Left lung (tissue), 4 donors: ENCODE measurements at regions not wholly inside any gene's neighbourhood (a gene's known extent, or its start where the extent isn't known, plus 50 kb on each side); places are given as distances from the start of the nearest gene placed in this dataset.
"Not testable (repeated sequence)": the region's sequence is repeated elsewhere in the genome, so short reads cannot be mapped to it uniquely, and the experiment has no call there.

Experiments used
- ATAC-seq: fragments of 200-7000 bp; cut with Tn5 transposase; one replicate; pipeline ENCODE4 v1.9.1; 2020; ENCODE audit warnings: moderate library complexity
- DNase-seq, 4 donors: peaks; one replicate each; pipeline ENCODE4 v3.0.0-alpha.2; 2013 to 2020
- H3K27ac ChIP-seq, 2 donors: fragments of 200-600 bp; sonication (generic) in 1 of 2; one replicate each; pipeline versions ENCODE4 v1.5.0 to v1.8.0; 2020 to 2021
- H3K27me3 ChIP-seq, 2 donors: fragments of 200-600 bp; sonication (generic) in 1 of 2; one replicate each; pipeline versions ENCODE4 v1.5.0 to v1.8.0; 2020 to 2021
- H3K36me3 ChIP-seq, 2 donors: fragments of 200-600 bp; sonication (generic) in 1 of 2; one replicate each; pipeline versions ENCODE4 v1.5.0 to v1.8.0; 2020 to 2021
- H3K4me1 ChIP-seq, 2 donors: fragments of 200-600 bp; one replicate each; pipeline ENCODE4 v1.8.0; 2021
- H3K4me3 ChIP-seq, 2 donors: fragments of 200-600 bp; sonication (generic) in 1 of 2; one replicate each; pipeline versions ENCODE4 v1.5.0 to v1.8.0; 2020 to 2021; ENCODE audit warnings: mild to moderate bottlenecking in 1 of 2
- H3K9me3 ChIP-seq, 2 donors: fragments of 200-600 bp; sonication (generic) in 1 of 2; one replicate each; pipeline versions ENCODE4 v1.5.0 to v1.8.0; 2020 to 2021
- intact Hi-C, 2 donors: fragments of 100-400 bp; cut with DNase I; formaldehyde crosslinking; loops; one replicate each; pipeline versions ENCODE4 v1.11.2 to v1.14.2; 2022
- TF ChIP-seq, protein P1 (sequence below), 2 donors: fragments of 200-600 bp; sonication (generic) in 1 of 2; IDR thresholded peaks; one replicate each; pipeline versions ENCODE4 v1.5.0 to v1.8.0; 2021; ENCODE audit warnings: antibody characterized with exemption in 2 of 2
- donor health status: DM: no; HTN: yes; CAD: no.
- donor health status: DM: no; HTN: no; CAD: no.

DNA sequence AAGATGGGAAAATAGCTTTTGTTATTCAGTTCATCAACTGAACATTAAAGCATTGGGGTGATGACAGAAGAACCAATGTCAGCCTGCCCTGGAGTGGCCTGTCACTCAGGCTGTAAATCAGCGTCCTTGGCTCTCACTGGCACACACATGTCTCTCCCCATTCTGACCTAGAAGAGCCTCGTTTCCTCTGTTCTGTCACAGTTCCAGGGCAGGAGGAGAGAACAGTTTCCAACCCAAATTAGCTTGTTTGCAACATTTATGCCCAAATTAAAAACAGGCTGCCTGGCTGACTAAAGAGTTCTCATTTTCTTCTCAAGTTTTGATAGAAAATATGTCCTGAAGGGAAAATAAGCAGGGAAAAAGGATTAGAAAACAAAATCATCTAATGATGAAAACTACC is 520.1 kb downstream of the CHSY3 start:
- Histone ChIP-seq H3K27ac (no peak overlapping the region), H3K4me1 (no peaks in the 10 kb centered on the region), H3K9me3 (no peaks in the 10 kb centered on the region), H3K27me3 (no peaks in the 10 kb centered on the region), H3K36me3 (no peaks in the 10 kb centered on the region), H3K4me3 (no peak overlapping the region)
- TF ChIP-seq, protein P1, sequence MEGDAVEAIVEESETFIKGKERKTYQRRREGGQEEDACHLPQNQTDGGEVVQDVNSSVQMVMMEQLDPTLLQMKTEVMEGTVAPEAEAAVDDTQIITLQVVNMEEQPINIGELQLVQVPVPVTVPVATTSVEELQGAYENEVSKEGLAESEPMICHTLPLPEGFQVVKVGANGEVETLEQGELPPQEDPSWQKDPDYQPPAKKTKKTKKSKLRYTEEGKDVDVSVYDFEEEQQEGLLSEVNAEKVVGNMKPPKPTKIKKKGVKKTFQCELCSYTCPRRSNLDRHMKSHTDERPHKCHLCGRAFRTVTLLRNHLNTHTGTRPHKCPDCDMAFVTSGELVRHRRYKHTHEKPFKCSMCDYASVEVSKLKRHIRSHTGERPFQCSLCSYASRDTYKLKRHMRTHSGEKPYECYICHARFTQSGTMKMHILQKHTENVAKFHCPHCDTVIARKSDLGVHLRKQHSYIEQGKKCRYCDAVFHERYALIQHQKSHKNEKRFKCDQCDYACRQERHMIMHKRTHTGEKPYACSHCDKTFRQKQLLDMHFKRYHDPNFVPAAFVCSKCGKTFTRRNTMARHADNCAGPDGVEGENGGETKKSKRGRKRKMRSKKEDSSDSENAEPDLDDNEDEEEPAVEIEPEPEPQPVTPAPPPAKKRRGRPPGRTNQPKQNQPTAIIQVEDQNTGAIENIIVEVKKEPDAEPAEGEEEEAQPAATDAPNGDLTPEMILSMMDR (IDR thresholded peaks at IDR 0.05), result no peak
- intact Hi-C loops, result no loop called here
- ATAC-seq (no peak), DNase-seq (no peak)

DNA sequence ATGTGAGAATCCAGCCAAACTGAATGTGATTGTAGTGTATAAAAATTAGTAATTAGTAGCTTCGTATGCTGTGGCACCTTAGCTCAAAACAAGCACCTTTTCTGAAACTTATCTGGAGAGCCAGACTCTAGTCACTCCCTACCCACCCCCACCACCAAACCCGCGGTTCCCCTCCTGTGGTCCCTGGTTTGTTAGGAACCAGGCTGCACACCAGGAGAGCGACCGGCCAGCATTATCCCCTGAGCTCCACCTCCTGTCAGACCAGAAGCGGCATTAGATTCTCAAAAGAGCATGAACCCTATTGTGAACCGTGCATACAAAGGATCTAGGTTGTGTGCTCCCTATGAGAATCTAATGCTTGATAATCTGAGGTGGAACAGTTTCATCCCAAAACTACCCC is 498.6 kb downstream of the CHSY3 start:
- no peak overlapping the region for H3K27ac ChIP-seq
- TF ChIP-seq, protein P1 (IDR thresholded peaks at IDR 0.05), result no peak
- H3K9me3 ChIP-seq, result peaks cover 0 to 3% of the 10 kb centered on the region in 2 donors
- peak in 1 of 4 donors; percentile 29 for DNase-seq
- no peaks in the 10 kb centered on the region for H3K4me1 ChIP-seq
- H3K4me3 ChIP-seq, result no peak overlapping the region
- H3K36me3 ChIP-seq, result no peaks in the 10 kb centered on the region
- no peak for ATAC-seq
- no peaks in the 10 kb centered on the region for H3K27me3 ChIP-seq
- intact Hi-C loops, result no loop called here

DNA sequence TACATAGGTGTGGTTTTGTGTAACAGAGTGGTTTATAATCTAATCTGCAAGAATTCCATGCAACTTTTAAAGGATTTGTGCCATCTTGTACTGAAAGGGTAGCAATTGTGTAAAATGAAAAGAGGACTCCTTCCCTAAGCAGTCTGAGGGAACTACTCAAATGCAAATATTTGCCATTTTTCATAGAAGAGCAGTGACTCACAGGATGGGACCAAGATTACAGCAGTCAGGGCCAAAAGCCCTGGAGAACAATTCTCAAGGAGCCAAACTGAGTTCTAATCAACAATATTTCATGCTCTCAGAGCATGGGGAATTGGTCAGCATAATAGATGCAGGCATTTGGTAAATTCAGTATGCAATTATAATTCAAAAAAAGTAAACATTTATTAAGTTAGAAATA is 495.8 kb downstream of the CHSY3 start:
- TF ChIP-seq, protein P1 (IDR thresholded peaks at IDR 0.05), result no peak
- ATAC-seq, result peak; percentile 85
- no peak for DNase-seq
- no peaks in the 10 kb centered on the region for H3K36me3 ChIP-seq
- no peaks in the 10 kb centered on the region for H3K4me1 ChIP-seq
- no peak overlapping the region for H3K4me3 ChIP-seq
- intact Hi-C loops, result no loop called here
- no peak overlapping the region for H3K27ac ChIP-seq
- no peaks in the 10 kb centered on the region for H3K27me3 ChIP-seq
- peaks cover 0 to 3% of the 10 kb centered on the region in 2 donors for H3K9me3 ChIP-seq

DNA sequence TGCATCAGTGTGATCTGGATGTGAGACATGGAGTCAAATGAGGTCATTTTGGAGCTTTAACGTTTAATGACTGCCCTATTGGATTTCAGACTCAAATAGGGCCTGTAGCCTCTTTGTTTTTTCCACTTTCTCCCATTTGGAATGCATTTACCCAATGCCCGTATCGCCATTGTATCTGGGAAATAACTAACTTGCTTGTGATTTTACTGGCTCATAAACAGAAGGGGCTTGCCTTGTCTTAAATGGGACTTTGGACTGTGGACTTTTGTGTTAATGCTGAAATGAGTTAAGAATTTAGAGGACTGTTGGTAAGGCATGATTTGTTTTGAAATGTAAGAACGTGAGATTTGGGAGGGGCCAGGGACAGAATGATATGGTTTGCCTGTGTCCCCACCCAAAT is 494.6 kb downstream of the CHSY3 start:
- Histone ChIP-seq H3K36me3 (no peaks in the 10 kb centered on the region), H3K9me3 (peaks cover 0 to 3% of the 10 kb centered on the region in 2 donors), H3K4me3 (no peak overlapping the region), H3K4me1 (no peaks in the 10 kb centered on the region), H3K27ac (no peak overlapping the region), H3K27me3 (no peaks in the 10 kb centered on the region)
- TF ChIP-seq, protein P1 (IDR thresholded peaks at IDR 0.05), result no peak
- DNase-seq (no peak), ATAC-seq (no peak)
- intact Hi-C loops, result no loop called here

DNA sequence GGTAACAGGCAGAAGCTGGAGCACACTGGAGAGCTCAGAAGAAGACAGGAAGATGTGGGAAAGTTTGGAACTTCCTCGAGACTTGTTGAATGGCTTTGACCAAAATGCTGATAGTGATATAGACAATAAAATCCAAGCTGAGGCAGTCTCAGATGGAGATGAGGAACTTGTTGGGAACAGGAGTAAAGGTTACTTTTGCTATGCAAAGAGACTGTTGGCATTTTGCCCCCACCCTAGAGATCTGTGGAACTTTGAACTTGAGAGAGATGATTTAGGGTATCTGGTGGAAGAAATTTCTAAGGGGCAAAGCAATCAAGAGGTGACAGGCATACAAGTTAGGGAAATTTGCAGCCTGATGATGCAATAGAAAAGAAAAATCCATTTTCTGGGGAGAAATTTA is 493.5 kb downstream of the CHSY3 start:
- DNase-seq, H3K4me1 ChIP-seq, intact Hi-C loops, H3K27ac ChIP-seq, H3K36me3 ChIP-seq, H3K27me3 ChIP-seq, H3K9me3 ChIP-seq, H3K4me3 ChIP-seq, ATAC-seq: not testable (repeated sequence)

DNA sequence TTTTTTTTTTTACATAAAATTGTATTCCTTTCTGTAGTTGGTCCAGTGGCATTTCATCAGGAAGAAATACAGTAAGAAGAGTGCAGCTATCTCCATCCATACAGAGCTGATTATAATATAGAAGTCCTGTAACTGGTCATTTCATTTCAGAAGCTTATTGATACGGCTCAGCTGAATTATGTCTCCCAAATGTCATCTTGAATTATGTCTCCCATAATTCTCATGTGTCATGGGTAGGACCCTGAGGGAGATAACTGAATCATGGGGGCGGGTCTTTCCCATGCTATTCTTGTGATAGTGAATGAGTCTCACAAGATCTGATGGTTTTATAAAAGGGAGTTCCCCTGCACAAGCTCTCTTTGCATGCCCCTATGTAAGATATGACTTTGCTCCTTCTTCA is 492.9 kb downstream of the CHSY3 start:
- Histone ChIP-seq H3K9me3 (peaks cover 0 to 7% of the 10 kb centered on the region in 2 donors), H3K36me3 (no peaks in the 10 kb centered on the region), H3K27me3 (no peaks in the 10 kb centered on the region), H3K27ac (no peak overlapping the region), H3K4me1 (no peaks in the 10 kb centered on the region), H3K4me3 (no peak overlapping the region)
- TF ChIP-seq, protein P1 (IDR thresholded peaks at IDR 0.05), result no peak
- intact Hi-C loops, result no loop called here
- DNase-seq (no peak), ATAC-seq (no peak)

DNA sequence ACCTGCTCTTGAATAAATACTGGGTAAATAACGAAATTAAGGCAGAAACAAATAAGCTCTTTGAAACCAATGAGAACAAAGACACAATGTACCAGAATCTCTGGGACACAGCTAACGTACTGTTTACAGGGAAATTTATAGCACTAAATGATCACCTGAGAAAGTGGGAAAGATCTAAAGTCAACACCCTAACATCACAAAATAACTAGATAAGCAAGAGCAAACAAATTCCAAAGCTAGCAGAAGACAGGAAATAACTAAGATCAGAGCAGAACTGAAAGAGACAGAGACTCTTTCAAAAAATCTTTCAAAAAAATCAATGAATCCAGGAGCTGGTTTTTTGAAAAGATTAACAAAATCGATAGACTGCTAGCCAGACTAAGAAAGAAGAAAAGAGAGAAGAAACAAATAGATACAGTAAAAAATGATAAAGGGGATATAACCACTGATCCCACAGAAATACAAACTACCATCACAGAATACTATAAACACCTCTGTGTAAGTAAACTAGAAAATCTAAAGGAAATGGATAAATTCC is 487.5 kb downstream of the CHSY3 start:
- H3K36me3 ChIP-seq, H3K4me3 ChIP-seq, H3K27ac ChIP-seq, intact Hi-C loops, ATAC-seq, H3K27me3 ChIP-seq, DNase-seq, H3K4me1 ChIP-seq, H3K9me3 ChIP-seq: not testable (repeated sequence)
